Liver (tissue), 3 donors: ENCODE measurements at regions not wholly inside any gene's neighbourhood (a gene's known extent, or its start where the extent isn't known, plus 50 kb on each side); places are given as distances from the start of the nearest gene placed in this dataset.

Source experiments
- CTCF ChIP-seq: fragments of 150-350 bp; IDR thresholded peaks from 2 replicates; pipeline ENCODE4 v1.5.1; 2017; ENCODE audit warnings: improper control_type of control experiment, low read depth, low read length; ENCODE audit not compliant: missing input control
- FOXA1 ChIP-seq: IDR thresholded peaks from 2 replicates; pipeline ENCODE4 v1.6.1; 2016; ENCODE audit warnings: antibody characterized with exemption
- HNF4A ChIP-seq, 2 donors: conservative IDR thresholded peaks; 2 replicates each; pipeline ENCODE4 v1.6.1; 2016; ENCODE audit warnings: antibody characterized with exemption in 2 of 2, mild to moderate bottlenecking in 2 of 2
- JUND ChIP-seq, 2 donors: IDR thresholded peaks; 2 replicates each; pipeline ENCODE4 v1.6.1; 2016; ENCODE audit warnings: antibody characterized with exemption in 2 of 2
- MAX ChIP-seq: IDR thresholded peaks from 2 replicates; pipeline ENCODE4 v1.6.1; 2016; ENCODE audit warnings: antibody characterized with exemption
- NR2F2 ChIP-seq: IDR thresholded peaks from 2 replicates; pipeline ENCODE4 v1.6.1; 2016; ENCODE audit warnings: antibody characterized with exemption
- RAD21 ChIP-seq, 2 donors: IDR thresholded peaks; 2 replicates each; pipeline ENCODE4 v1.6.1; 2016; ENCODE audit warnings: antibody characterized with exemption in 2 of 2, mild to moderate bottlenecking in 2 of 2
- RXRA ChIP-seq, 2 donors: IDR thresholded peaks; 2 replicates each; pipeline ENCODE4 v1.6.1; 2017 to 2018; ENCODE audit warnings: antibody characterized with exemption in 2 of 2, mild to moderate bottlenecking in 1 of 2
- SP1 ChIP-seq: IDR thresholded peaks from 2 replicates; pipeline ENCODE4 v1.6.1; 2018; ENCODE audit warnings: antibody characterized with exemption, mild to moderate bottlenecking
- TAF1 ChIP-seq: conservative IDR thresholded peaks from 2 replicates; pipeline ENCODE4 v1.6.1; 2016; ENCODE audit warnings: antibody characterized with exemption, mild to moderate bottlenecking
- YY1 ChIP-seq: IDR thresholded peaks from 2 replicates; pipeline ENCODE4 v1.6.1; 2016; ENCODE audit warnings: antibody characterized with exemption, mild to moderate bottlenecking
- donor health status: healthy.
- donor health status: healthy.

GRCh38 chr12:77354766-77355362 is 289.5 kb upstream of the E2F7 start:
- TF ChIP-seq YY1 (no peak), CTCF (no peak), MAX (no peak), JUND (IDR thresholded peaks at IDR 0.05) (no peak), HNF4A (conservative IDR thresholded peaks at IDR 0.05) (no peak), SP1 (no peak), NR2F2 (no peak), TAF1 (no peak), FOXA1 (no peak), RAD21 (IDR thresholded peaks at IDR 0.05) (no peak), RXRA (IDR thresholded peaks at IDR 0.05) (no peak)
